ENCODE measurements at regions not wholly inside any gene's neighbourhood (a gene's known extent, or its start where the extent isn't known, plus 50 kb on each side); places are given as distances from the start of the nearest gene placed in this dataset.
"Not testable (repeated sequence)": the region's sequence is repeated elsewhere in the genome, so short reads cannot be mapped to it uniquely, and the experiment has no call there.

DNA sequence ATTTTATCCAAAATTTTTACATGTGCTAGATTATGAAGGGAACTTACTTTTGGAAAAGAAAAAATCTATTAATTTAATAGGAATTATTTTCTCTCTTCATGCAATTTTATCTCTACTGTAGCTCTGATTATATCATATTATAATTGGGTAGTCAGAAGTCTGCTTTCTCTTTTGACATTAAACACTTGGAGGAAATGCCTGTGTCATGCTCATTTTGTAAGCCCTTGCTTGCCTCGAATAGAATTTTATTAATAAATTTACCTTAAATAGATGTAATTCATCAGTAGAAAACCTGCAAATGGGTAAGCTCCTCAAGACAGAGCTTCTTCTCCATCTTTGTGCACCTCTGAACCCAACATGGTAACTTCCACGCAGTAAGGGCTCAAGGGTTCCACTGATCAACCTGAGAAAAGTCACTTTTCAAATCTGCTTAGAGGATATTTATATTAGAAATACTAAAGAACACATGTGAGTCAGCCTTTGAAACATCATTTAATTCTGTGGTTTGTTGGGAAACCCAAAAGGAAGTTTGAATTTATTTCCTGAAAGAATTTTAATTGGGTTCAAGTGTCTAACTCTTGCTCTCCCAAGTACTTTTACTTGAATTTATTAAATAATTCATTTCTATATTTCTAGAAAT, 266.0 kb downstream of the ALDH8A1 start:
- no peak for ATAC-seq
- no peak for DNase-seq (ENCODE audit: low spot score in 2 of 2)
- H3K36me3 Mint-ChIP-seq: no peaks in the 10 kb centered on the region
- no peak overlapping the region for H3K27ac Mint-ChIP-seq
- H3K9me3 Mint-ChIP-seq: no peaks in the 10 kb centered on the region

DNA sequence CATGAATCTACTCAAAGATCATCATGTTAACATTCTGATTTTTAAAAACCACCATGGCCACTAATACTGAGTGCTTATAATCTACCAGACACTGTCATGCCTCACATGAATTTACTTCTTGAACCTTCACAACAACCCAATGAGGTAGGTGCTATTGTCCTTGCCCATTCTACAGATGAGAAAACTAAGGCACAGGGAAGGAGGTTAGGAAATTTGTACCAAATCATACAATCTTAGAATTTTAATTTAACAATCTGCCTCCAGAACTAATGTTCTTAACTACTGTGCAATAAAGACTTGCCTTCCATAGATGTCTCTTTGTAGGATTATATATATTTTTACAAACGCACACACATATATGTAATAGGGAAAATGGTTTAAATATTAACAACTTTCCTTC, 269.5 kb downstream of the ALDH8A1 start:
- no peak for ATAC-seq
- Mint-ChIP-seq H3K36me3 (no peaks in the 10 kb centered on the region), H3K9me3 (no peaks in the 10 kb centered on the region), H3K27ac (no peak overlapping the region)
- DNase-seq (ENCODE audit: low spot score in 2 of 2): no peak

DNA sequence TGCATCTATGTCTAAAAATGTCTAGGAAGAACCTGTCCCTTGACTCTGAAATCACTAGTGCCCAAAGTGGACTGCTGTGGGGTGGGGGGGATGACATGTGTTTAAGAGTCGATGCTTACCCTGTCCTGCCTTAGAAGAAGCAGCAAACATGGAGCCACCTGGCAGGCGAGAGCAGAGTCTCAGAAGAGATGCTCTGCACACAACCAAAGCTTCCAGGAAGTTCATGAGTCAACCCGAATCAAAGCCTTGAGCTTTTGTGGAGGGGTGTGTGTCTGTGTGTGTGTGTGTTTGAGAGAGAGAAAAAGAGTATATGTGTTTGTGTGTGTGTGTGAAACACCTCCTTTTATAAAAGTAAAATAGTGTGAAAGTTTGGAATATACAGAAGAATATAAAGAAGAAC, 269.9 kb downstream of the ALDH8A1 start:
- Mint-ChIP-seq H3K36me3 (no peaks in the 10 kb centered on the region), H3K9me3 (no peaks in the 10 kb centered on the region), H3K27ac (no peak overlapping the region)
- ATAC-seq (no peak), DNase-seq (ENCODE audit: low spot score in 2 of 2) (no peak)

DNA sequence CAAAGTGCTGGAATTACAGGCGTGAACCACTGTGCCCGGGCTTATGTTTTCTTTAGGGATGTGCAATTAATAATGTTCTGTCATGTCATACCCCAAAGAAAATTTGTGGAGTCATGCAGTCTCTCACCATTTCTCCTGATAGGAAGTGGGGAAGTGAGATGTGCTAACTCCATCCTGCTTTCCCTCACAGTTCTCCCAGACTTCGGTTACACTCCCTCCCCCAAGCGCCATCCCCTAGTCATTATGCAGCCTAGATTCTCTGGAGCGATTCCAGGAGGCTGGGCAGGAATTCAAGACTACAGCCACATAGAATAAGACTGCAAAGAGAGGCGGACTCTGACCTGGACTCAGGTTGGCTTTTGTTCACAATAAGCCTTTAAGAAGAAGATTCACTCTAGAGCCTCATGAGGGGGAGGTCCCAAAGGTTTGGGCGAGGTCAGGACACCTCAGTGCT, 271.4 kb downstream of the ALDH8A1 start:
- Mint-ChIP-seq H3K27ac (no peak overlapping the region), H3K9me3 (no peaks in the 10 kb centered on the region), H3K36me3 (no peaks in the 10 kb centered on the region)
- ATAC-seq (no peak), DNase-seq (ENCODE audit: low spot score in 2 of 2) (no peak)

DNA sequence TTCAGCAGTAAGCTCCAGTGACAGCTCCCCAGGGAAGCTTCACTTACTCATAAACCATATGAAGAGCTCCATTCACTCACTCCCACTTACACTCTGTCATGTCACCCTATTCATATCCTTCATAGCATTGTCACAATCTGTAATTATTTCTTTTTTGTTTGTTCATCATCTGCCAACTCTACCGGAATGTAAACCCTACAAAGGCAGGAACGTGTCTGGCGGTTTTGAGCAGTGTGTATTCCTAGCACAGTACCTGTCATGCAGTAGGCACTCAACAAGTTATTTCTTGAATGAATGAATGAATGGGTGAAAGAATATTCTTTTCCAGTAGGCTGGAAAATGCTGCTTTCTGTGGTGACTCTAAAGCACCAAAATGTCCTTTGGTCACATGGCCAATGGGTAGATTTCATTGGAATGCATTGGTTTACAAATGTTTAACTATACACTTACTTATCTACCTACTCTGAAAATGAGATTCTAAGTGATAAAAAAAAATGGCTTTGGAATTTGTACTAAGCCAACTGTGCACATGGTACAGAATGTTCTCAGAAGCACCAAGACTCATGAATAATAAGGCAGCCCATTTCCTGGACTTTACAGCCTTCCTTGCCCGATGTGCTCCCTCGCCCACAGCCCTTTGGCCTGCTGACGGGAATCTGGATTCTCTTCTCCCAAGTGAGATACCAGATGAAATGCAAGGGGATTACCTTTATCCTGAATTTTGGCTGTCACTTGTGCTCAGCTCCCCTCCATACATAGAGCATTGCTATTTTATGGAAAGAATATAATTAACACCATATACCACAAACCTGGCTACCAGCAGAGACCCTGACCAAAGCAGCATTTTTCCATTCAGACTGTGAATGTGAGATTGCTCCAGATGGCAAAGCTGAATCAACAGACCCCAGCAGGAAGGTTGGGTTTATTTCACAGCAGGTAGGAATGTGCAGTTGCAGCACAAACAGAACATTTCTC, 273.3 kb downstream of the ALDH8A1 start:
- H3K9me3 Mint-ChIP-seq: no peaks in the 10 kb centered on the region
- H3K36me3 Mint-ChIP-seq: no peaks in the 10 kb centered on the region
- H3K27ac Mint-ChIP-seq: no peak overlapping the region
- DNase-seq (ENCODE audit: low spot score in 2 of 2) (no peak), ATAC-seq (no peak)

DNA sequence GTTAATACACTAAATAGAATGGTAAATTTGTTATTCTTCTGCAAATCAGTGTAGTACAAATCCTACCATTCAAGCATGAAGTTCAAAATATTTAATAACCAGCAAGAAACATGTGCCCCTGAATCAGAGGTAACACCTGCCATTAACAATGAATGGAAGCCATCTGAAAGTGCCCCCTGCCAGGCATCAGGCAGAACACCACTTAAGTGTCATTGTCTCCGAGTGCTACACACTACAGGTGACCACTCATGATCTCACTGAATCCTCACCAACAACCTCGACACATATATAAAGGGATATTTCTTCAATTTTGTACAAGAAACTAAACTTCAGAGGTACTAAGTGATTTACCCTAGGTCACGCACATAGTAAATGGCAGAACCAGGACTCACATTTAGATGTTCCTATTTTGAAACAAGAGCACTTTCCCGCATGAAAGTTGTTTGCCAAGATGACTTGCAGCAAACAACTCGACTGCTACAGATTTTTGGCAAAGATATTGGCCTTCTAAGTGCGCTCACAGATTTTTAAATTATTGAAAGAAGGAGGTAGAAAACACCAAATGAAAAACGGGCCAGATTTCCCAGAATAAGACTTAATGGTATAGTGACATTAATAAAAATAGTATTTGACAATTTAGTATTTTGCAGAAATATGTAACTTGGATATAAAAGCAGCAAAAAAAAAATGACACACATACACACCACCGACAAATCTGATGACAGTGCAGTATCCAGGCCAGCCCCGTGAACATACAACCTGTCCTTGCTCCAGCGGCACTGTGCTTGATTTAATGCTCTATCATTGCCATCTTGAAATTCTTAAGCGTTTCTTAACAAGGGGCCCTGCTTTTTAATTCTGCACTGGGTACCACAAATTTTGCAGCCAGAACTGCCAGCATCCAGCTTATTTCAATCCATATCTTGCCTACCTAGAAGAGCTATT, 274.5 kb downstream of the ALDH8A1 start:
- H3K36me3 Mint-ChIP-seq: no peaks in the 10 kb centered on the region

DNA sequence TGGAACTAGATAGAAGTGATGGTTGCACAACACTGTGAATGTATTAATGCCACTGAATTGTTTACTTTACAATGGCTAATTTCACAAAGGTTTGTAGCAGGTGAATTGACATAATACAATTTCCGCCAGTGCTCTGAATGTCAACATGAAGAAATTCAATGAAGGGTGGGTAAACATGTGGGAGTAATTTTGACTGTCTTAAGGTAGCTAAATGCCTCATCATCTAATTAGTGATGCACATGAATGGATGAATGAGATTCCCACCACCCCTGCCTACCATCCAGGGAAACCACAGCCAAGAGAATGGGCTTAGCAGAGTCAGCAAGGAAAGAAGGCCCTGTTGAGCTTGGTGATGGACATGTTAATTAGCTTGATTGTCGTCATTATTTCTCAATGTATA, 275.3 kb downstream of the ALDH8A1 start:
- ATAC-seq: no peak
- no peak overlapping the region for H3K27ac Mint-ChIP-seq
- H3K9me3 Mint-ChIP-seq: no peaks in the 10 kb centered on the region
- no peaks in the 10 kb centered on the region for H3K36me3 Mint-ChIP-seq
- DNase-seq (ENCODE audit: low spot score in 2 of 2): no peak

More for the DNA sequence above, 274.5 kb downstream of the ALDH8A1 start:
- ATAC-seq (no peak), DNase-seq (ENCODE audit: low spot score in 2 of 2) (no peak)
- no peak overlapping the region for H3K27ac Mint-ChIP-seq
- H3K9me3 Mint-ChIP-seq: no peaks in the 10 kb centered on the region

DNA sequence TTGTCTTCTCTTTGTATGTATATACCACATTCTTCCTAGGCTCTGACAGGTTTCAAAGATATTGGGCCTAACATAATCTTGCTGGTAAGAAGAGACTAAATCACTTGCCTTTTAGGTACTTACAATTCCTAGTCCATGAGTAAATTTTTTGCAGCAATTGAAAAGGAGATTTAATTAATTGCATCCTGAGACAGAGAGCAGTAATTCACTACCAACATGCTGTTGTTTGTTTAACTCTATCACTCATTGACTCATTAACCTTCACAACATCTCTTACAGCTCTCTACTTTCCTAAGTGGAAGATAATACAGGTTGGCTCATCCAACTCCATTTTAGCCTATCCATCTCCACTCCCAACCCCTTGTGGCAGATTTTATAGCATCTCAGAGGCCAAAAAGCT, 280.4 kb downstream of the ALDH8A1 start:
- H3K27ac Mint-ChIP-seq: no peak overlapping the region
- H3K9me3 Mint-ChIP-seq: no peaks in the 10 kb centered on the region
- H3K36me3 Mint-ChIP-seq: no peaks in the 10 kb centered on the region
- DNase-seq (ENCODE audit: low spot score in 2 of 2) (no peak), ATAC-seq (no peak)

DNA sequence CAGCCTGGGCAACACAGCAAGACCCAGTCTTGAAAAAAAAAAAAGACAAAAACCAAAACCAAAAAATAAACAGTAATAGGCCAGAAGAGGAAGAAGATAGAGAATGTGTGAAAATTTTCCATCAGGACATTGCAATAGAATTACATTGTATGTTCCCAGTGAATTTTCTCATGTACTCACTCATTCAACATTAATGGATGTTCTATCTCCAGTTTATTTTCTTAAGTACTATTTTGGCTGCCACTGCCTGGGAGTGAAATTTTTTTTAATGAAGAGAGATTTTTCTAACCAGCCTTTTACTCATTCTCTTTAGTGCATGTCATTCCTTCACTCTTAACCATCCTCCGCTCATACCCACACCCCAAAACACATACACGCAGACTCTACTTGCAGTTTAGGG, 282.8 kb downstream of the ALDH8A1 start:
- Mint-ChIP-seq H3K9me3 (no peaks in the 10 kb centered on the region), H3K36me3 (no peaks in the 10 kb centered on the region), H3K27ac (no peak overlapping the region)
- DNase-seq (ENCODE audit: low spot score in 2 of 2): no peak
- no peak for ATAC-seq

DNA sequence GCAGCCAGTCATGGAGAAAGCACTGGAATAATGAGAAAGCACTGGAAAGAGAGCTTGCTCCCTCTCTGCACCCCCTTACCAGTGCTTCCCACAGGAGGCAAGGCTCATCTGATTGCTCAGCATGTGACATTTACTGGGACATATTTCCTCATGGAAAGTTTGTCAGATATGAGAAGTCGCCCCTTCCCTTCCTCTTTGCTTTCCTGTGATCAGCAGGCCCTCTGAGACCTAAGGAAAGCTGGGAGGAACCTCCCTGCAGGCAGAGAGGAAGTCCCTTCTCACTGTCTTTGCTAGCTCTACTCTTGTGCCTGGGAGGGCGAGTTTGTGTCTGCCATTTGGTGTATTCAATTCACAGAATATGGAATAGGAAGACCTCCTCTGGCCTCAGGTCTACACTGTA, 283.8 kb downstream of the ALDH8A1 start:
- H3K36me3 Mint-ChIP-seq: no peaks in the 10 kb centered on the region
- DNase-seq (ENCODE audit: low spot score in 2 of 2): no peak
- H3K27ac Mint-ChIP-seq: no peak overlapping the region
- no peaks in the 10 kb centered on the region for H3K9me3 Mint-ChIP-seq
- ATAC-seq: no peak

DNA sequence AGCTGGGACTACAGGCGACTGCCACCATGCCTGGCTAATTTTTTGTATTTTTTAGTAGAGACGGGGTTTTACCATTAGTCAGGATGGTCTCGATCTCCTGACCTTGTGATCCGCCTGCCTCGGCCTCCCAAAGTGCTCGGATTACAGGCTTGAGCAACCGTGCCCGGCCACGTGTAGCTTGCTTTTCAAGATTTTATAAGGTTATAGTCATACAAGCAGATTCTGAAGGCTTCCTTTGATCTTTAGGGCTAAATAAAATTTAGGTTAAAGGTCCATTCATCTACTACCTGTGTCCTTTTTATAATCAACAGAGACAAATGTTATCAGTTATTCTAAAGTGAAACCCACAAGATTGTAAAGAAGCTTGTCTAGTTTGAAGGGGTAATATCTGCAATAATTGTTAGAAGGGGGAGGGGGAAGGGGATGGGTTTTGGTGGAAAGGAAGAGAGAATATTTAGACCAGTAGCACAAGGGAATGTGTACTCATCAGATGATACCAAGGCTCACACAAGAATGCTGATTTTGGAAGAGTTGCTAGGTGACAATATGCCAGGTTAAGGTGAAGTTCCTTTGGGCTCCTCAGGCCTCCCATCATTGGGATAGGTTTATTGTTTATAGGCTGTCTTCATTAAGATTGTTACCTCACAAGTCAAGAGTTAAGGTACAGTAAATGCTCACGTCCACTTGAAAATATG, 284.7 kb downstream of the ALDH8A1 start:
- Mint-ChIP-seq H3K36me3 (no peaks in the 10 kb centered on the region), H3K27ac (no peak overlapping the region), H3K9me3 (no peaks in the 10 kb centered on the region)
- ATAC-seq (no peak), DNase-seq (ENCODE audit: low spot score in 2 of 2) (no peak)

DNA sequence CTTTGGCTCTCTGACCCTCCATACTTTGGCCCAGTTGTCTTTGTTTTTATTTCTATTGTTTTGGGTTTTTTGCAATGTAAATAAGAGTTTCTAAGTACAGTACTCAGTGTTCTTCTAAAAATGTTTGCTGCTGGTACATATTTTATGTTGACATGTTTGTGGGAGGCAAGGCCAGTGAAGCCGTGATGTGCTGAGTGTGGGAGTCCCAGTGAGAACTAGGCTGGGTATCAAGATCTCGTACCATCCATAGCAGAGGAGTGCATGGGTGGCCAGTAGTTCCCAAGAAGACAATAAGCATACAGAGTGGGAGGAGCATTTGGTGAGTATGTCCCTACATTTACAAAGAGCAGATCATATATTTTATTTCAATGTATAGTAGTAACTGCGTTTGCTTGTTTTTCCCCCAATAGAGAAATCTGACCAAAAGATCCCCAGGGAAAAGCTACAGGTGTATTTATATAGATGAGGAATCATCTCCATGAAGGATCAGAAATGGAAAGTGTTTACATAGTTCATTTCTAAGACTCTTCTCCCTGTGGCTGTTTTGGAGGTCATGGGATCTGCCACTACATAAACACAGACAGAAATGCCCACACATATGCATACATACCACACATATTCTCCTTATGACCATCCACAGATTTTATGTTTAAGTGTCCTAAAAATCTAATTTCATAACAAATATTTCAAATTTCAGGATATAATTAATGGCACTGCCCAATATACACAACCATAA, 285.9 kb downstream of the ALDH8A1 start:
- Mint-ChIP-seq H3K9me3 (no peaks in the 10 kb centered on the region), H3K36me3 (no peaks in the 10 kb centered on the region), H3K27ac (no peak overlapping the region)
- DNase-seq (ENCODE audit: low spot score in 2 of 2): no peak
- no peak for ATAC-seq

DNA sequence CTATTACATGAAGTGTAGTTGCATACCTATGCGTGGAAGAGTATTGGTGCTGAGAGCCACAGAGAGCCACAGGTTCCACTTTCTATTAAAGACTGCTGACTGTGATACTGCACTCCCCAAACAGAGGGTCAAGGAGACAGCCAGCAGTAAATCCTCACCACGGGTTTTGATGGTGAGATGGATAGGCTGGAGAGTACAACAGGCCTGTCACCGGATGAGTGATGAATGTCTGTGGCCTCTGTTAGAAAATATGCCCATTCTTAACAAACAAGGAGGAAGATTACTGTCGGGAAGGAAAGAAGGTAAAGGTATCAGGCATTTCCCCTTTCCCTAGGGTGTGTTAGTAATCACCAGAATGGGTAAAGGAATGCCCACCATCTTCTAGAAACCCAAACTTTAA, 286.5 kb downstream of the ALDH8A1 start:
- Mint-ChIP-seq H3K27ac (no peak overlapping the region), H3K36me3 (no peaks in the 10 kb centered on the region), H3K9me3 (no peaks in the 10 kb centered on the region)
- ATAC-seq (no peak), DNase-seq (ENCODE audit: low spot score in 2 of 2) (no peak)

DNA sequence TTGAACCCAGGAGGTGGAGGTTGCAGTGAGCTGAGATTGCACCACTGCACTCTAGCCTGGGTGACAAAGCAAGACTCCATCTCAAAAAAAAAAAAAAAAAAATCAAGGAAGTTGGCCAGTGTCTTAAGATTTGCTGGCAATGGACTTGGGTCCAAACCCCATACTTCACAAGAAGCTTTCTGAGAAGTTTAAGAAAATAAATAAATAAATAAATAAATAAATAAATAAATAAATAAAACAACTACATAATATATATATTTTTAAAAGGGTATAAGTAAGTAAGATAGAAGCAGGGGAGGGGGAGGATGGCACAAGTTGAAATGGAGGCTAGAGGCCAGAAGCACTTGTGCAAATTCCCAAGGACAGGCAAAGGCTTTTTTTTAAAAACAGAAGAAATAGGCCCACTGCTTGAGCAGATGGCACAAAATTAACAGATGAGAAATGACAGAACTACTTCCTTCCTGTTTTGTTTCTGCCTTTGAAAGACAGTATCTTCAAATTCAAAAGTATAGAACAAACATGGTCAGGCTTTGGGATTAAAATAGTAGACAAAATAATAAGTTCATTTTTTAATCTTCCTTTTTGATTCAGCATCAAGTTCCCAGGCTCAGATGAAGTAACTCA, 287.7 kb downstream of the ALDH8A1 start:
- no peak overlapping the region for H3K27ac Mint-ChIP-seq
- no peaks in the 10 kb centered on the region for H3K36me3 Mint-ChIP-seq
- DNase-seq (ENCODE audit: low spot score in 2 of 2) (no peak), ATAC-seq (no peak)
- no peaks in the 10 kb centered on the region for H3K9me3 Mint-ChIP-seq

DNA sequence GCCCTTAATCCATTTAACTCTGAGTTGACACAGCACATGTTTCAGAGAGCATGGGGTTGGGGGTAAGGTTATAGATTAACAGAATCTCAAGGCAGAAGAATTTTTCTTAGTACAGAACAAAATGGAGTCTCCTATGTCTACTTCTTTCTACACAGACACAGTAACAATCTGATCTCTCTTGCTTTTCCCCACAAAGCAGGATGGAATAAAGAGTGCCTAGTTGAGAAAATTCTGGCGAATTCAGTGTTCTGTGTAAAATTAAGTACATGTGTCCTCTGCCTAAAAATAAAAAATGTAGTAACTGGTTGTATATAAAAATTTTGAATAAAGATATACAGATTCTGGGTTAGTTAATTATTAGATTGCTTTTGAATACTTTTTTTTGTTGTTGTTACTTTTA, 290.0 kb downstream of the ALDH8A1 start:
- not testable (repeated sequence) for DNase-seq (ENCODE audit: low spot score in 2 of 2); H3K27ac Mint-ChIP-seq; H3K9me3 Mint-ChIP-seq; H3K36me3 Mint-ChIP-seq; ATAC-seq
